ENCODE measurements at regions not wholly inside any gene's neighbourhood (a gene's known extent, or its start where the extent isn't known, plus 50 kb on each side); places are given as distances from the start of the nearest gene placed in this dataset.

DNA sequence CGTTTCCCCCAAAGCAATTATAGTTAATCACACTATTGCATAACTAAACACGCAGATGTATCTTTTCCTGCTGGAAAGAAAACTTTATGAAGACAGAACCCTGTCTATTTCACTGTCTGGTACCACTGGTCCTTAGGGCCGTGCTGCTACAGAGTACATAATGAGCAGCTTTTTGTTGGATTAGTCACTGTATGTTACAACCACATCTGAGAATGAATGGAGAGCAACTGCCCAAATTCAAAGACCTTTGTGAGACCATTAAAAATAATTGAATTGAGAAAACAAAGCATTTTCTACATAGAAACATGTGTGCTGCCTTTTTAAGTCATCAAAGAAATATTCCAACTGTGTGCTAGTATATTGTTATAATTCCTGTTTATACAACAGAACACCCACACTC is 111.3 kb upstream of the SORCS1 start:
- TF ChIP-seq, protein P1, sequence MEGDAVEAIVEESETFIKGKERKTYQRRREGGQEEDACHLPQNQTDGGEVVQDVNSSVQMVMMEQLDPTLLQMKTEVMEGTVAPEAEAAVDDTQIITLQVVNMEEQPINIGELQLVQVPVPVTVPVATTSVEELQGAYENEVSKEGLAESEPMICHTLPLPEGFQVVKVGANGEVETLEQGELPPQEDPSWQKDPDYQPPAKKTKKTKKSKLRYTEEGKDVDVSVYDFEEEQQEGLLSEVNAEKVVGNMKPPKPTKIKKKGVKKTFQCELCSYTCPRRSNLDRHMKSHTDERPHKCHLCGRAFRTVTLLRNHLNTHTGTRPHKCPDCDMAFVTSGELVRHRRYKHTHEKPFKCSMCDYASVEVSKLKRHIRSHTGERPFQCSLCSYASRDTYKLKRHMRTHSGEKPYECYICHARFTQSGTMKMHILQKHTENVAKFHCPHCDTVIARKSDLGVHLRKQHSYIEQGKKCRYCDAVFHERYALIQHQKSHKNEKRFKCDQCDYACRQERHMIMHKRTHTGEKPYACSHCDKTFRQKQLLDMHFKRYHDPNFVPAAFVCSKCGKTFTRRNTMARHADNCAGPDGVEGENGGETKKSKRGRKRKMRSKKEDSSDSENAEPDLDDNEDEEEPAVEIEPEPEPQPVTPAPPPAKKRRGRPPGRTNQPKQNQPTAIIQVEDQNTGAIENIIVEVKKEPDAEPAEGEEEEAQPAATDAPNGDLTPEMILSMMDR (conservative IDR thresholded peaks at IDR 0.05; ENCODE audit: low read depth, low read length), result no peak
- no peak for DNase-seq (ENCODE audit: low read depth)
- H3K4me3 ChIP-seq (ENCODE audit: low read depth, low read length), result no peak overlapping the region

DNA sequence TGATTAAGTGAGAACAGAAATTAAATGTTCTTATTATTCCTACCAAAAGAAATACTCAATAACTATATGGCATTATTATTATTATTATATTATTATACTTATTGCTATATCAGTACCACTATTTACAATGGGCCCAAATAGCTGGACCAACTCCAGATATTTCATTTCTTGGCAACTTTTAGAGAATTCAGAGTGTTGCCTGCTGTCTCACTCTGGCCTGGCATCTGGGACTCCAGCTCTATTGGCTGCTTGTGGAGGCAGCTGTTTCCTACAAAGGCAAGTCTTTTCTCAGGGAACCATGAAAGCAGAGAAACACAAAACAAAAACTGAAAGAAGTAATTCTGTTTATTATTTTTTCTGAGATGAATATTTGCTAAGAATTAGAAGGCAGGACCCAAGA is 105.1 kb upstream of the SORCS1 start:
- TF ChIP-seq, protein P1 (conservative IDR thresholded peaks at IDR 0.05; ENCODE audit: low read depth, low read length), result no peak
- DNase-seq (ENCODE audit: low read depth), result no peak
- H3K4me3 ChIP-seq (ENCODE audit: low read depth, low read length), result no peak overlapping the region

DNA sequence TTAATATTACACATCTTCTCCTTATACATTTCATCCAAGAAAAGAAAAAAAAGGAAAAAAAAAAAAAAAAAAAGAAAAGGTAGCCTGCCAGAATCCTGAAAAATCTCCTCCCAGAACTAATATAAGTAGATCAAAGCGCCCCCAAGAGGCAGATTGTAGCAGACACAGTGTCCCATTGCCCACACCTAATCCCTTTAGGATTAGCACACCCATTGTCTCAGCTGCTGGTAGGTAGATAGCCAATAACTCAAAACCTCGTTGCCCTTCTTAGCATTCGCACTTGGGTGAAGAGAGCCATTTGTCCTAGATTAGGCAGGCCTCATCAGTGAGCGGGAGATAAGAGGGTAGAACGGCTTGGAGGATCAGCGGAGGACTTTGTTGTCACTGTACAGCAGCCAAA is 100.2 kb upstream of the SORCS1 start:
- TF ChIP-seq, protein P1 (conservative IDR thresholded peaks at IDR 0.05; ENCODE audit: low read depth, low read length), result no peak
- H3K4me3 ChIP-seq (ENCODE audit: low read depth, low read length), result no peak overlapping the region
- DNase-seq (ENCODE audit: low read depth), result no peak

DNA sequence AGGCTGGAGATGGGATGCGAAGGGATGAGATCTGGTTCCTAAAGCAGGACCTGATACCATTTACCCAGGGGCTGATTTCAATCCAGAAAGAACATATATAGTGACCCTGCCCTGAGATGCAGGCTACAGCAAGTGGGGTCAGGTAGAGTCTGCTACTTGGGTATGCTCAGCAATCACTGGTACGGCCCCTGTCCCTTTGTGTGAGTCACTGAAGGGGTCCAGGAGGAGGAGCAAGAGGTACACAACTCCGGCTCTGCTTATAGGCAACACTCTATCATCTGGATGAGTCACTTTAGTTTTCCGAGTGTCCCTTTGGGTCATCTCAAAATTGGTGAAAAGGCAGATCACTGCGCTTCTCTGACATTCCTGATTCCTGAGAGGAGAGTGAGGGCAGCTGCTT is 79.6 kb upstream of the SORCS1 start:
- TF ChIP-seq, protein P1 (conservative IDR thresholded peaks at IDR 0.05; ENCODE audit: low read depth, low read length), result no peak

DNA sequence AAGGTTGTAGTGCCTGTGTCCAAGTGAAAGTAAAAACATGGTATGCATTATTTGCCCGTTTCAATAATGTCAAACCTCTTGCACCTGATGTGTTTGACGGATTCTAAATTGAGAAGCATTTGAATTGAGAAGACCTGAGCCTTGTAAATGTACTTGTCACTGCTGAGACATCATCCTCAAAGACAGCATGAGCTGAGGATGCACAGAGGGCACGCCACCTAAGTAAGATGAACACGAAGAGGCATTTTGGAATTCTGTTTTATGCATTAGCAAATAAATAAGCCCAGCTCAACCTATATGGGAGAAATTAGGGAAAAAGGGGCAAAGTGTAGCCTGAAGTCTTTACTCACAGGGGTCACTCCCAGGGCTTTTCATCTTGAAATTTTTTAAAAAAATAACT is 73.8 kb upstream of the SORCS1 start:
- no peak for DNase-seq (ENCODE audit: low read depth)
- TF ChIP-seq, protein P1 (conservative IDR thresholded peaks at IDR 0.05; ENCODE audit: low read depth, low read length), result no peak
- no peak overlapping the region for H3K4me3 ChIP-seq (ENCODE audit: low read depth, low read length)

More for the DNA sequence above, 79.6 kb upstream of the SORCS1 start:
- DNase-seq (ENCODE audit: low read depth), result no peak
- H3K4me3 ChIP-seq (ENCODE audit: low read depth, low read length), result no peak overlapping the region

- DNase-seq (ENCODE audit: low read depth), result no peak
- H3K4me3 ChIP-seq (ENCODE audit: low read depth, low read length), result no peak overlapping the region
- TF ChIP-seq, protein P1 (conservative IDR thresholded peaks at IDR 0.05; ENCODE audit: low read depth, low read length), result no peak
These were observed 67.5 kb upstream of the SORCS1 start for GRCh38 chr10:107232013-107232412.

DNA sequence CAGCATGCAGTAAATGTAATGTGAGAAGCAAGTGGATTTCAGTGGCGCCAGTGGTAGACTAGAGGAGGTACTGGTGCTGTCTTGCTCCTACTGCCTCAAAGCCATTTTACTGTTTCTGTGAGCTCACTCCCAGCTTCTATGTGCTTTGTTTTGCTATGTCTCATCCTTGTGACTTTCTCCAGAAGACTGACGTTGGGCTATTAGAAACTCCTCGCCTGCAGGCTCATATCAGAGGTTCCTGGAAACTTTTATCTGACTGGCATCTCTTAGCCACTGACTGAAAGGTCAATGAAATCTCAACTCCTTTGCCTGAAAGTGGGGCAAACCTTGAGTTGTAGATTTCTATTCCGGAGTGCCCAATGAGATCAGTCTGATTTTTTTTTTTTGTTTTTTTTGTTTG is 66.4 kb upstream of the SORCS1 start:
- no peak overlapping the region for H3K4me3 ChIP-seq (ENCODE audit: low read depth, low read length)
- no peak for DNase-seq (ENCODE audit: low read depth)
- TF ChIP-seq, protein P1 (conservative IDR thresholded peaks at IDR 0.05; ENCODE audit: low read depth, low read length), result no peak
